Embryonic facial prominence (tissue), 1 donor: ENCODE measurements at regions not wholly inside any gene's neighbourhood (a gene's known extent, or its start where the extent isn't known, plus 50 kb on each side); places are given as distances from the start of the nearest gene placed in this dataset.

Experiments used
- DNase-seq: peaks from one replicate; pipeline ENCODE4 v3.0.0-alpha.2; 2016; ENCODE audit errors: extremely low spot score

DNA sequence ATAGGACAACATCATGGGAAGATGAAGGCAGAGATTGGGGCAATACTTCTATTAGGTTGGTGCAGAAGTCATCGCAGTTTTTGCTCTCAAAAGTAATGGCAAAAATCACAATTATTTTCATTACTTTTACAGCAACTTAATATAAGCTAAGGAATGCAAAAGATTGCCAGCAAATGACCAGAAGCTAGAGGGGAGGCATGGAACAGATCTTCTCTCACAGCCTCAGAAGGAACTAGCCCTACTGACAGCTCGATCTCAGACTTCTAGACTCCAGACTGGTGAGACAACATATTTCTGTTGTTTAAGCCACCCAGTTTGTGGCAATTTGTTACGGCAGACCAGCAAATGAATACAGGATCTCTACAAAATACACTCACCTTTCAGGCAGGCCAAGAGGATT is 348.5 kb upstream of the TBX3 start:
- no peak for DNase-seq

DNA sequence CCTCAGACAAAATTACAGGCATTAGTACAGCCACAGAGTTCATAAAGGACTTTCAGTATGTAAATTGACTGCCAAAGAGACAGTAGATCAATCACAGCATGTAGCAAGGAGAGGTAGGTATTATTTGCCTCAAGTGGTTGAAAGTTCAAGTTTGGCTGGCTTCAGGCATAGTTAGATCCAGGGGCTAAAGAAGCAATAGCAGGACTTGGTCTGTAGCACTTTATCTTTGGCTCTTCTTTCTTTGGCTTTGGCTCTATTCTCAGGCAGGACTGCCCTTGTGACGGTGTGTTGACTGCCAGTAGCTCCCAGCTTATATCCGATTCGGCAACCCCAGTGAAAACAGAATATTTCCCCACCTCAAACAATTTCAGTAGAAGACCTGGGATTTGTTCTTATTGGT is 346.0 kb upstream of the TBX3 start:
- DNase-seq = no peak

DNA sequence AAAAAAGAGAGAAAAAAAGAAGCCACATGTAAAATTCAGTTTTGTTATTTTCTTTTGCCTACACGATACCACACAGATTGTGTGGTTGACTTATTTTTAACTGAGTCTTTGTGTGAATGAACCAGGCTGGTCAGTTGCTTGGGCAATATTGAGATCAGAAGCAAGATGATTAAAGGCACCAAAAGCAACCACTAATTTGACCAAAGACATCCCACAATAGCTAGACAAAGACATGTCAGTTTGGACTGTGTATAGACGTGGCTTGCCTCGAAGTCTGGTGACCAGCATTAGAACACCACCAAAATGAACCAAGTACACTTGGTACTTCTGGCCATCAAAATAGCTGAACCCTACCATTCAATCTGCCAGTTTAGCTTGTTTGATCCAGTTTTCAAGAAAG is 340.6 kb upstream of the TBX3 start:
- DNase-seq = no peak

DNA sequence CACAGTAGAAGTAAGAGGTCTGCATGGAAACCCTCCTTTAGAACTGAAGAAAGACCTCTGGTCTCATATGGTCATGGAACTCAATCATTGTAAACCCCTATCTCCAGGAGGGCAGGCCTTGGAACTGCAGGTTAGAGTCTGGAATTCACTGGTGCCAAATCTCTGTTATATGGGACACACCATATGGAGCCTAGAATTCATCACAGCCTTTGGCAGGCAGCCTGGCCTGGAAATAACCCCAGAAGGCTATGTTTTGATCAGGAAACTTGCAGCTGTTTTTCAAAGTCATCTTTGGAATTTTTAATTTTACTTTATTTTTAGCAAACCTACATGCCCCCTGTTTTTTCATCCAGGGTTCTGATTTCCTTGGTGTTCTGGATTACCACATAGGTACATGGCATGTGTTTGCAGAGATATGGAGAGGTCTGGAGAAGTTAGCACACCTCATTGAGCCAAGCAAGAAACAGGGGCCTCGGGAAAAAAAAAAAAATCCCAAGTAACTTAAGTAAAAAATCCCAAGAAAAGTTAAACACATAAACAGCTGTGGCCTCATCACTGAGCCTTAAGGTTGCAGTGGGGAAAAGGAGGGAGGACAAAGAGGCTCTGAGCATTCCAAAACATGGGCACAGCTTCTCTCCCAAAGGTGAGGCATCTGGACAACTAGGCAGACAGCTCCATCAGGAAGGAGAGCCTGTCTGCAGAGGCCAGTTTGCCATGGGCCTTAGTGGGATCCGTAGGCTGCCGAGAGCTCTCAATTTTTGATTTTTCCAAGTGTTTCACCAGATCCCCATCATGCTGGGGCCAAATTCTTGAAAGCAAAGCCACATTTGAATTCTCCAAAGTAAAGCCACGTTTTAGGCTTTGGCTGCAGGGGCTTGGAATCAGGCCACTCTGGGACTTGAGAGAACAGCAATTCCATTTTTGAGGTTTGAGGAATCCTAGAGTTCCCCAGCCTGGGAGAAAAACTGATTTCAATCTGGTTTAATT is 339.6 kb upstream of the TBX3 start:
- DNase-seq = no peak

DNA sequence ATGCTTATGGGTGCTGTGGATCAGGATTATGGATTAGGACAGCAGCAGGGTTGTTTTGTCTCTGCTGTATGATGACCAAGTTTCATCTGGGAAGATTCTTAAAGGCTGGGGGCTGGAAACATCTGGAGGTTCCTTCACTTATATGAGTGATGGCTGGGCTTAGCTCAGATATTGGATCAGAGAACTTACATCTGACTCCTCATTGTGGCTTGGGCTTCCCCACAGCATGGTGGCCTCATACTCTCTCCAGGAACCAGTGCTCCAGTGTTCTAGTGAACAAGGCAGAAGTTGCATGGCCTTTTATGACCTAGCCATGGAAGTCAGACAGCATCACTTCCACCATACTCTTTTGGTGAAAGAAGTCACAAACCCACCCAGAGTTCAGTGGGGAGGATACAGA is 336.1 kb upstream of the TBX3 start:
- no peak for DNase-seq

DNA sequence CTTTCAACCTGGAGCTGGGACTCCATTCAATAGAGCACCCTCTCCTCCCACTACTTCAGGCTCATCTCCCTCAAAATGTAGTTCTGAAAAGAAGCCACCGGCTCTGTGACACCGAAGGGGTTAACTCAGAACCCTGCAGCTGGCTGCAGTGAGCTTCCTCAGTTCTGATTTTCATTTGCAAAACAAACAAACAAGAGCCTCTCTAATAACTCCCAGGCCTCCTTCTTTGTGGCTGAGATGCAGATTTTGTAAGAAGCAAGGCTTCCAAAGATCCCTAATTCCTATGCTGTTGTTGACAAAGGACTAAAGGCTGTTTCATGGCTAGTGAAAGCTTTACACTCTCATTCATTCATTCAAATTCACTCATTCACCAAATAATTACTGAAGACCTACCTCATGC is 333.4 kb upstream of the TBX3 start:
- no peak for DNase-seq

DNA sequence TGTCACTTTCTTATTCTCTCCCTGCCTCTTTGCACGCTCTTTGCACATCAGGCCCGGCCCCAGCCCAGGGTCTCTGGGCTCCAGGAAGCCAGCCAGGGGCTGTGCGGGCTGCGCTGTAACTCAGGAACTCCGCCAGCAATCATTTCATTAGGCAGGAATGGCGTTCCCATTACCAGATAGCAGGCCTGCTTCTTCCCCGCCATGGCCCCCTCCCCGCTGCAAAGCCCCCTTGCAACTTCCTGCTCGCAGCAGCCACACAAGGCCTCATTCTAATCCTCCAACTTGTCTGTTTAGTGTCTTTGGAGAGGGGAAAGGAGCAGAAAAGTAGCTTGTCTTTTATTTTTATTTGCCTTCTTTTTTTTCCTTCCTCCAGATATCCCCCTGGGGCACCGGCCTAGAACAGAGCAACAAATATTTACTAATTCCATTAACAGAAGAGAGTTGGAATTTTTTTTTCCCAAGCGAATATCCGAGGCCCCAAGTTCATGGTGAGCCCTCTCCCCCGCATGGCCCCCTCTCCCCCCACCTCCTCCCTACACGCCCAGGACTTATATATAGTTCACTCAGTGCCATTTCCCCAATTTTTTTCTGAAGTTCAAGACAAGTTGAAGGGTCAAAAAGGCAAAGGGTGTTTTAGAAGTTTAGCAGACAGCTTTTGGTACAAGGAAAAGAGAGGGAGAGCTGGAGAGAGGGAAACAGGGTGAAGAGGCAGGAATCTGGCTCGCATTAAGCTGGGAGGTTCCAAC is 329.4 kb upstream of the TBX3 start:
- DNase-seq = peak; percentile 74

DNA sequence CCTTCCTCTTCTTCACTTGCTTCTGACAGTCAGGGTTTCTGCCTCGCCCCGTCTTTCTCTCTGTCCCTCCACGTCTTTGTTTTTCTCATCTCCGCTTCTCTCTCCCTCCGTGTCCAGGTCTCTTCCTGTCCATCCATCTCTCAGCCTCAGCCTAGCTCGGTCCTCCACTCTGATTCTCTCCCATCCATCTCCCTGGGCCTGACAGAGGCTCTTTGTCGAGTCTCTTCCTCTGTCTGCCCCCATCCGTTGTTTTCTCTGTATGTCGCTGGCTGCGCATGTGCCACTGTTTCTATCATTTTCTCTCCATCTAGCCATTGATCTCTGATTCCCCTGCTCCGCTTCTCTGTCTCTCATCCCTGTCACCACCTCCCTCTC is 328.9 kb upstream of the TBX3 start:
- no peak for DNase-seq

DNA sequence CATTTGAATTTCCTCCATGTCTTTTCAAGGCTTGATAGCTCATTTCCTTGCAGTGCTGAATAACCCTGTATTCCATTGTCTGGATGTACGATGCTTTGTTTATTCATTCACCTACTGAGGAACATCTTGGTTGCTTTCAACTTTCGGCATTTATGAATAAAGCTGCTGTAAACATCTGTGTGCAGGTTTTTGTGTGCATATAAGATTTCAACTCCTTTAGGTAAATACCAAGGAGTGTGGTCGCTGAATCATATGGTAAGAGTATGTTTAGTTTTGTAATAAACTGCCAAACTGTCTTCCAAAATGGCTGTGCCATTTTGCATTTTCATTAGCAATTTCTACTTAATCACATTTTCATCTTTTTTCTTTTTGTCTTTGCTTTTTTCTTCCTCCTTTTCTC is 327.7 kb upstream of the TBX3 start:
- DNase-seq = no peak

DNA sequence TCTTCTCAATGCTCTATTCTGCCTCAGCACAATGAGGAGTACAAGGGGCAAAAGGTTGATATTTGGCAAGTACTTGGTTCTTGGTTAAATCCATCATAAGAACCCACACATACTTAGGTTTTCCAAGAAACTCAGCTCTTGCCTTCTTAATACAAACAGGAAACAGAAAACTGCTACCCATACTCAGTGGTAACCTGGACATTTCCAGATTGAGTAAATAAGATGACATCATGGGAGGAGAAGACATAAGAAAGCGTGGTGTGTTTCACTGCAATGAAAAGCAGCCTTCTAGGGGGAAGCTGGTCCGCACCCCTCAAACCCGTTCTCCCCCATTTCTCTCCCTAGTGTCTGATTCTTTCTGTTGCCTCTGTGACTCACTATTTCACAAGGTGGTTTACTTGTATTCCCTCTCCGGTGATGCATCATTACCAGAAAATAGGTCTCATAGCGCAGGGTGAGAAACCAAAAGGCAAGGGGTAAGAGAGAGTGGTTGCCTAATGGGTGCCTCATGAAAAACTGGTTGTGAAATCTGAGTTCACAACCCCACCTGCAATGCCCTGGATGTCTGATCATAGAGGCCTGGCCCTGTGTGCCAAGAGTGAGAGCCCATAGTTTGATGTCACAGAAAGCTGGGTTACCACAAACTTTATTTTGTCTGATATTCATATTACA is 326.5 kb upstream of the TBX3 start:
- DNase-seq = no peak

DNA sequence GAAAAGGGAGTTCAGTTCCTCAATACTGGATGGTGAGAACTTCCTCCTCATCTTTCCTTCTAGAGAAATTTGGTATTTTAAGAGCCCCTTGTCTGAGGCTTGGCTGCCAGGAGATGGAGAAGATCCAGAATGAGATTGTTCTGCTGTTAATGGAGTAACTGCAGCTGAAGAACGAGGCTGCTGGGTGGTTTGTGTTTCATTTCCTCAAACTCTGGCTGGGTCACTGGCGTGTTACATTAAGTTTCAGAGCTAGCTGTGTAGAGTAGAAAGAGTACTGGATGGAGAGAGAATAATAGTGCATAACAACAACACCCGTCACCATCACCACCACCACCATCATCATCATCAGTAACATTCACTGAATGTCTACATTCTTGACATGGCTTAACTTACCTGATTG is 325.0 kb upstream of the TBX3 start:
- DNase-seq = no peak

DNA sequence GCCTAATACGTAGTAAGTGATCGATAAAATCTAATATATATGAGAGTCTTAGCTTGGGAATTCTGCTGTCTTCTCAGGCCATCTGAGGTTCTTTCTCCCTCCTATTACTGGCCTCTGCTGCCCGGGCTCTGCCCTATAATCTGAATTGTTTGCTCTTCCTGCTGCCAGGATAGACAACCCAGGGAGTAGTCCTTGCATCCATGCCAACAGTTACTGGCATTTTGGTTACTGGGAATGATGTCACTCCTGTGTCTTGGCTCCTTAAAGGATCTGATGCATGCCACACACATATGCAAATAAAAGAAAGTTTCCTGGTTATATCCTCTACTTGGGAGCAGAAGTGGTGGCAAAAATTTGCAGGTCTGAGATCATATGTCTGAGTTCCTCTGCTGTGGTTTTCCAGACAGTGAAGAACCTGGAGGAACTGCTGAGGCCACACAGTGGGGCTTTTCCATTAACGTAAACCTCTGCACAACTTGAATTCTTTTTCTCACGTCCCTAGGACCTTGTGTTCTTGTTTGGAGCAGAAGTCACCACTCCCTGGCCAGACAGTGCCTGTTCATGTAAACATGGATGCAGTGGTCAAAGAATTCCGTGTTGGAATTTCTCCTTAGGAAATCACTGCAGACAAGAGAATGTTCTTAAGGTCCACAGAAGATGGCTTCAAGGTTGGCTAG is 320.6 kb upstream of the TBX3 start:
- DNase-seq = no peak

DNA sequence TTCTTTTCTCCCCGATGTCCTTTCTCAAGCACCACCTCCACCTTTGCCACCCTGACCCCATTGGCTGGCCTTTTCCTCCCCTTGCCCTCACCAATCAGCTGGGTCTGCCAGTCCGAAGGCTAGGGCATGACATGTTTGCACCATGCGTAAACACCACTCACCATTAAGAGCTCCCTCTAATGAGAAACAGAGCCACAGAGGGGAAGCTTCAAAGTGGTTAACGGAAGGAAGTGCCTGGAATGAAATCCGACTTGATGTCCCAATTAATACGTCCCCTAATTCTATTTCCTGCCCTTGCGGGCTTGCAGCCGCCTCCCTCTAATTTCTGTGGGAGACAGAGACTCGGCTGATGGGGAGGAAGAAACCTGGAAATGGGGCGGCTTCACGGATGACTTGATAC is 318.5 kb upstream of the TBX3 start:
- DNase-seq = no peak

DNA sequence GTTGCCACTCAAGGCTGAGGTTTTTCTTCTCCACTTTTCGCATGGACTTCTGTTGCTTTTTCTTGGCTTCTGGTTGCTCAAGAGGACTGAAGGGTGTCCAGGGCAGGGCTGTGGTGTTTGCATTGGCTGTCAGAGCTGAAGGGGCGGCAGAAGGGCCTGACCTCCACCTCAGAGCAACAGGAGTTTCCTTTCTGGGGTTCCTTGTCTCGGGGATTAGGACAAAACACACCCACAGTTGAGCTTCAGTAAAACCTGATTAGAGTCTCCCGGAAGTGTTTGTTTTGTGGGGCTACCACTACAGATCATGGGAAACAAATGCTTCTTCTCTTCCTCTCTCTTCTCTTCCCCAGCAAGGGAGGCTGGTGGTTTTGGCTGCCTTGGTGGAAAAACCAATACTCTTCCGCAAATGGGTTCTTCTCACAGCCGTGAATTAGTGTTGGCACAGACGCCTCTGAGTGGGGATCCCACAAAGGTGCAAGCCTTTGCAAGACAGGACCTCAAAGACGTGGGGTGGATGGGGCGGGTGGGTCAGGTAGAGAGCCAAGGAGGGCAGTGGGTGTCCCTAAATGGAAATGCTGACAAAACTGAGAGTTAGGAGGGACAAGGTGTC is 317.7 kb upstream of the TBX3 start:
- no peak for DNase-seq

DNA sequence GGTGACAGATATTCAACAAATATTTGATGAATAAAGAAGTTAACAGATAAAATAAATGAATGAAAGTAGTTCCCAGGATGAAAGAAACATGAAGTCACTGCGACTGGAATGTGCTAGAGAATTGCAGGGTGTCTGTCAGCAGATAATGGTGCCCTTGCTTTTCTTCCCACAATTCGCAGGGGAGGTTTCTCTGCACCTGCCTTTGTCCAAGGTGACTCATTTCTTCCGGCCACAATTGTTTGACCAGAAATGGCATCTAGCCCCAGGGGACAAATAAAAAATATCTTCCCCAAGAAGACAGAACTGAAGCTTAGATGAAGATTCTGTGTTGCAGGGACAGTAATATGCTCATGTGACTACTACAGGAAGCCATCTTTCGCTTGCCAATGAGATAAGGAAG is 316.1 kb upstream of the TBX3 start:
- DNase-seq = no peak

DNA sequence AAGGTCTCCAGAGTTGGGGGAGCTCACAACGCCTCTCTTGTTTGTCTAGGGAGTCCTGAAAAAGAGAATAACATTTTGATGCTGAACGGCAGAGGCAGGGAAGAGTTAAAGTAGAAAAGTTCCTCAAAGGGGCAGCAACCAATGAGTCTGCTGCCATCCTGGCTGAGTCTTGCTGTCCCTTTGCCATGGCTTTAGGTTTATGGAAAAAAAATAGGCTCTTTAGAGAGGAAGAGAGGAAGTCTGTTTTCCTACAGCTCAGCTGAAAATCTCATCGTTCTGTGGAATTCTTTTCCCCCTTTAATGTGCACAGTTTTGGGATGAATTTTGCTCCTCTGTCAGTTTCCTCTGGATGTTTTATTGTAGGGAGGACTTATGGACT is 314.8 kb upstream of the TBX3 start:
- no peak for DNase-seq

DNA sequence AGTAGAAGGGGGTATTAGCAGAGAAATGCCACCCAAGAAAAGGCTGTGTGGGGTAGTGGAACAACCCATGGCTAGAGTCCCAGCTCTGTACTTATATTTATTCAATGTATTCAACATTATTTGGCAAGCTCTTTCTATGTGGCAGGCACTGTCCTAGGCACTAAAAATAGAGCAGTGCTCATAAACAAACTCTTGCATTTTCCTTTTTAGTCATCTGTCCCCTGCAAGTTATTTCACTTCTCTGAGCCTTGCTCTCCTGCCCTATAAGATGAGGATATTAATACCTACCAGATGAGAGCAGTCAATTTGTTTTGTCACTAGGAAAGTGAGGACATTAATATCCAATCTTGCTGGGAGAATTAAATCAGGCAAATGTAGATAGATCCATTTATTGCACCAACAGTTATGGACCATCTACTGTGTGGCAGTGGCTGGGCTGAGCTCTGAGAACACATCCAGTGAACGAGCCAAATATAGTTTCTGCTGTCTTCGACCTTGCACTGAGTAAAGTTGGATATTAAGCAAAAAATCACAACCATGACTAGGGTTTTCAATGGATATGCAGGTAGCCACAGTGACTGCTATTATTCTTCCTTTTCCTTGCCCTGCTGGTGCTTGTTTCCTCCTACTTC is 314.3 kb upstream of the TBX3 start:
- DNase-seq = no peak

DNA sequence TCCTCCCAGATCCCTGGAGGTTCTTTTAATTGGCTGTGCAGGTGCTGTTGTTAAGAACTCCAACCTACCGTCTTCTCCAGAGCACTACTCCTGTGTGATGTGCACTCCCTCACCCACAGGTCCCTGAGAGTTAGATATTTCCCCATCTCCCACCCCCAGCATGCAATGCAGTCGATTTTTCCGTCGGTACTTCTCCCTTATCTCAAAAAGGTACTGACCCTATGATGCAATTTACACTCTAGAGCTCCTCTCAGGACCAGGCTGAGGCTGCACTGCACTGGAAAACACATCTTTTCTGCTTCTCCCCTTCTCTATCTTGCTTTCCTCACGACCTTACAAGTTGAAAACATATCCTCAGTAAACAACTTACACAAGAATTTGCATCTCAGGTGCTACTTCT is 312.4 kb upstream of the TBX3 start:
- DNase-seq = no peak

DNA sequence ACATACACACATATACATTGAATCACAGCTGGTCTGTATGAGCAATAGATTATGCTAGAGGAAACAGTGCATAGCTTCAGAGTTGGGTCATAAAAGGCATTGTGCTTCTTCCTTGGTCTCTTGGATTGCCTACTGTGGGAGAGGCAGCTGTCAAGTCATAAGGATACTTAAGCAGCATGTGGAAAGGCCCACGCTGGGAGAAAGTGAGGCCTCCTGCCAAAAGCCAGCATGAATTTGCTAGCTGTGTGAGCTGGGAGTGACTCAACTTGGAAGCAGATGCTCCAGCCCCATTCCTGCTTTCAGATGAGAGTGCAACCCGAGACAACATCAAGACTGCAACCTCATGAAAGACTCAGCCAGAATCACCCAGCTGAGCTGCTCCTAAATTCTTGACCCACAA is 311.9 kb upstream of the TBX3 start:
- DNase-seq = no peak

DNA sequence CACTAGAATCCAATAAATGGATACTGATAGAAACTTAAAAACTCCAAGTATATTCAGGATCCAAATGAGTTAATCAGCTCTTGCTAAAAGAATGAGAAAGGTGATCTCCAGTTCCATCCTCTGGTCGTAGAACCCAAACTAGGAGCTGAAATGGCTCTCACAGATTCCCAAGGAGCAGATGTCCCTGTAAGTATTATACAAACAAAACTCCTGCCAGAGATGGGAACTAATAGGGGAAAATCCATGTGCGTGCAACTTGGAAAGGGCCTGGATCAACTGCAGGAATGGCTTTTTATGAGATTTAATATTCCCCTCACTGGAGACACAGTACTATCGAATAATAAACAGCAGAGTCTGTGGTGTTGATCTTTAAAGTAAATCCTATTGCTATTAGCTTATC is 309.2 kb upstream of the TBX3 start:
- DNase-seq = no peak

DNA sequence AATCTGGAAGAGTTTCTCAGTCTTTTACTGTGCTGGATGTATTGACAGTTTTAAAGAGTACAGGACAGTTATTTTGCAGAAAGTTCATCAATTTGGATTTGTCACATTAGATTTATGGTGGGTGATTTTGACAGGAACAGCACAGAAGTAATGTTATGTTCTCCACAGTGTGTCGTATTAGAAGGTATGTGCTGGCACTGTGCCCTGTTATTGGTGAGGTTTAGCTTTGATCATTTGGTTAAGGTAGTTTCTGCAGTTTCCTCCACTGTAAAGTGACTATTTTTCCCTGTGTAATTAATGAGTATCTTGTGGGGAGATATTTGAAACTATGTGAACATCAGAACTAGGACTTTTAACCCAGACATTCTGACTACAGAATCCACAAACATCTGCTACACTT is 308.5 kb upstream of the TBX3 start:
- DNase-seq = no peak
